ENCODE measurements at regions not wholly inside any gene's neighbourhood (a gene's known extent, or its start where the extent isn't known, plus 50 kb on each side); places are given as distances from the start of the nearest gene placed in this dataset.

GRCh38 chr18:45304558-45304957 lies 310.7 kb upstream of the SLC14A2 start:
- no peak for DNase-seq (ENCODE audit: low read depth, low spot score)

- DNase-seq (ENCODE audit: low read depth, low spot score), result no peak
Observed at GRCh38 chr18:45312555-45313126, 302.6 kb upstream of the SLC14A2 start.

GRCh38 chr18:45316127-45316526 lies 299.1 kb upstream of the SLC14A2 start:
- DNase-seq (ENCODE audit: low read depth, low spot score), result no peak

GRCh38 chr18:45317948-45318640 lies 297.2 kb upstream of the SLC14A2 start:
- no peak for DNase-seq (ENCODE audit: low read depth, low spot score)

- DNase-seq (ENCODE audit: low read depth, low spot score), result peak; percentile 56
Observed at GRCh38 chr18:45320724-45321123, 294.6 kb upstream of the SLC14A2 start.

- no peak for DNase-seq (ENCODE audit: low read depth, low spot score)
Observed at GRCh38 chr18:45321520-45321919, 293.8 kb upstream of the SLC14A2 start.

GRCh38 chr18:45322343-45322742 lies 292.9 kb upstream of the SLC14A2 start:
- no peak for DNase-seq (ENCODE audit: low read depth, low spot score)

GRCh38 chr18:45324101-45324494 lies 291.2 kb upstream of the SLC14A2 start:
- no peak for DNase-seq (ENCODE audit: low read depth, low spot score)

- DNase-seq (ENCODE audit: low read depth, low spot score), result peak; percentile 69
Observed at GRCh38 chr18:45324495-45325113, 290.7 kb upstream of the SLC14A2 start.

- DNase-seq (ENCODE audit: low read depth, low spot score), result peak; percentile 54
Observed at GRCh38 chr18:45325778-45326177, 289.5 kb upstream of the SLC14A2 start.

- no peak for DNase-seq (ENCODE audit: low read depth, low spot score)
Observed at GRCh38 chr18:45326505-45326904, 288.8 kb upstream of the SLC14A2 start.

GRCh38 chr18:45328296-45328695 lies 287.0 kb upstream of the SLC14A2 start:
- no peak for DNase-seq (ENCODE audit: low read depth, low spot score)

- no peak for DNase-seq (ENCODE audit: low read depth, low spot score)
Observed at GRCh38 chr18:45328811-45329210, 286.5 kb upstream of the SLC14A2 start.

GRCh38 chr18:45329316-45329715 lies 286.0 kb upstream of the SLC14A2 start:
- DNase-seq (ENCODE audit: low read depth, low spot score), result no peak

GRCh38 chr18:45330170-45330594 lies 285.1 kb upstream of the SLC14A2 start:
- DNase-seq (ENCODE audit: low read depth, low spot score), result no peak

GRCh38 chr18:45332871-45333270 lies 282.4 kb upstream of the SLC14A2 start:
- no peak for DNase-seq (ENCODE audit: low read depth, low spot score)

- no peak for DNase-seq (ENCODE audit: low read depth, low spot score)
Observed at GRCh38 chr18:45334191-45334590, 281.1 kb upstream of the SLC14A2 start.

- peak; percentile 76 for DNase-seq (ENCODE audit: low read depth, low spot score)
Observed at GRCh38 chr18:45335282-45336043, 279.8 kb upstream of the SLC14A2 start.

- no peak for DNase-seq (ENCODE audit: low read depth, low spot score)
Observed at GRCh38 chr18:45336448-45336847, 278.8 kb upstream of the SLC14A2 start.

- DNase-seq (ENCODE audit: low read depth, low spot score), result no peak
Observed at GRCh38 chr18:45337477-45337876, 277.8 kb upstream of the SLC14A2 start.

GRCh38 chr18:45339810-45340550 lies 275.3 kb upstream of the SLC14A2 start:
- no peak for DNase-seq (ENCODE audit: low read depth, low spot score)

- DNase-seq (ENCODE audit: low read depth, low spot score), result no peak
Observed at GRCh38 chr18:45340884-45341283, 274.4 kb upstream of the SLC14A2 start.
